K562 (cell line): ENCODE measurements at regions not wholly inside any gene's neighbourhood (a gene's known extent, or its start where the extent isn't known, plus 50 kb on each side); places are given as distances from the start of the nearest gene placed in this dataset.

Experiments used
- CHD7 ChIP-seq: fragments of 200-600 bp; sonication (generic); IDR thresholded peaks from one replicate; pipeline ENCODE4 v1.6.1; 2012; ENCODE audit warnings: mild to moderate bottlenecking, low read depth, low read length, inconsistent platforms
- DIDO1 ChIP-seq: fragments of 450-650 bp; IDR thresholded peaks from 2 replicates; pipeline ENCODE4 v1.6.1; 2016; ENCODE audit warnings: low read depth, missing biosample characterization, missing genetic modification characterization
- HMGN3 ChIP-seq: IDR thresholded peaks from 2 replicates; pipeline ENCODE4 v1.6.1; 2011; ENCODE audit warnings: borderline replicate concordance, low read depth, mild to moderate bottlenecking, mixed read lengths, low read length; ENCODE audit not compliant: insufficient read length; ENCODE audit errors: extremely low read depth
- JUN ChIP-seq, 2 experiments: sonication (generic) in 1 of 2; formaldehyde crosslinking in 1 of 2; IDR thresholded peaks; 2 replicates each; pipeline versions ENCODE4 v1.6.1 to v1.8.0; 2012 to 2022; ENCODE audit warnings: borderline replicate concordance in 2 of 2, mild to moderate bottlenecking in 2 of 2, improper control_type of control experiment in 1 of 2, low read depth in 1 of 2, low read length in 1 of 2, missing genetic modification reagents in 1 of 2
- MCM7 ChIP-seq, 2 experiments: fragments of 450-650 bp; IDR thresholded peaks; 2 replicates each; pipeline ENCODE4 v1.6.1; 2016 to 2018
- POLR2A ChIP-seq: fragments of 450-650 bp; conservative IDR thresholded peaks from 2 replicates; pipeline ENCODE4 v1.6.1; 2016
- PRPF4 ChIP-seq: fragments of 200-400 bp; formaldehyde crosslinking; IDR thresholded peaks from one replicate; pipeline ENCODE4 v1.6.1; 2017; ENCODE audit warnings: low read length, low read depth, mild to moderate bottlenecking; ENCODE audit not compliant: insufficient read depth, poor library complexity, severe bottlenecking
- RB1 ChIP-seq: fragments of 450-650 bp; IDR thresholded peaks from 2 replicates; pipeline ENCODE4 v1.6.1; 2017; ENCODE audit warnings: low read depth, mild to moderate bottlenecking
- ZBTB49 ChIP-seq: sonication (generic); formaldehyde crosslinking; IDR thresholded peaks from 2 replicates; pipeline ENCODE4 v1.8.0; 2022; ENCODE audit warnings: missing genetic modification reagents, mild to moderate bottlenecking, borderline replicate concordance
- ZNF121 ChIP-seq: sonication (generic); formaldehyde crosslinking; conservative IDR thresholded peaks from 2 replicates; pipeline ENCODE4 v1.8.0; 2022; ENCODE audit warnings: missing genetic modification reagents
- ZNF143 ChIP-seq: sonication (generic); formaldehyde crosslinking; IDR thresholded peaks from 2 replicates; pipeline ENCODE4 v1.9.0; 2022; ENCODE audit warnings: mild to moderate bottlenecking, missing genetic modification reagents
- ZNF668 ChIP-seq: fragments of 250-450 bp; sonication (Bioruptor Pico); IDR thresholded peaks from 2 replicates; pipeline ENCODE4 v1.8.0; 2022; ENCODE audit warnings: mild to moderate bottlenecking, inconsistent platforms
- ZNF77 ChIP-seq: fragments of 250-450 bp; sonication (Bioruptor Pico); IDR thresholded peaks from 2 replicates; pipeline ENCODE4 v1.5.0; 2020
- ZNF830 ChIP-seq: fragments of 250-450 bp; sonication (Bioruptor Pico); IDR thresholded peaks from 2 replicates; pipeline ENCODE4 v1.5.0; 2021; ENCODE audit warnings: mild to moderate bottlenecking

- TF ChIP-seq CHD7: no peak
- TF ChIP-seq ZNF830 (CRISPR knock-in tag): no peak
- TF ChIP-seq POLR2A: no peak
- TF ChIP-seq ZNF668 (CRISPR knock-in tag): no peak
- 0 out of 2 replicates have a peak, but pooled peaks have one; percentile 44 for TF ChIP-seq JUN (IDR thresholded peaks at IDR 0.05; ENCODE audit: borderline replicate concordance, low read depth, low read length)
- no peak for TF ChIP-seq JUN (CRISPR knock-in tag; IDR thresholded peaks at IDR 0.05; ENCODE audit: borderline replicate concordance)
- TF ChIP-seq PRPF4: no peak
- TF ChIP-seq ZNF121 (CRISPR knock-in tag): no peak
- no peak for TF ChIP-seq HMGN3
- no peak for TF ChIP-seq MCM7 (IDR thresholded peaks at IDR 0.05)
- no peak for TF ChIP-seq ZNF143 (CRISPR knock-in tag)
- TF ChIP-seq RB1: no peak
- no peak for TF ChIP-seq DIDO1
- no peak for TF ChIP-seq ZBTB49 (CRISPR knock-in tag)
- TF ChIP-seq ZNF77 (CRISPR knock-in tag): no peak
These were observed 94.9 kb upstream of the GATA6 start (continued) for GRCh38 chr18:22074282-22075070.
